Panc1 (cell line): ENCODE measurements at regions not wholly inside any gene's neighbourhood (a gene's known extent, or its start where the extent isn't known, plus 50 kb on each side); places are given as distances from the start of the nearest gene placed in this dataset.

Experiments used
- ATAC-seq: fragments of 200-7000 bp; cut with Tn5 transposase; 2 replicates; pipeline ENCODE4 v1.9.1; 2020; ENCODE audit warnings: mild to moderate bottlenecking, moderate library complexity
- BruUV-seq: library from RNA; stranded (reverse); fragments of 400-500 nt; replicated peaks from 2 replicates; lab custom pipeline; 2021; lab: Mats Ljungman, UMichigan
- CTCF ChIA-PET: fragments of 300-600 bp; sonication (Branson Sonifier 250); formaldehyde crosslinking; loops from one replicate; lab custom pipeline; 2022; ENCODE audit warnings: antibody characterized with exemption; lab: Charles Lee
- POLR2A ChIA-PET: fragments of 300-600 bp; sonication (Branson Sonifier 250); formaldehyde crosslinking; loops from one replicate; lab custom pipeline; 2022; ENCODE audit warnings: antibody characterized with exemption; lab: Charles Lee
- DNase-seq: peaks from one replicate; pipeline ENCODE4 v3.0.0-alpha.2; 2010; ENCODE audit warnings: low read depth, low spot score
- H3K27ac ChIP-seq: 2 replicates; pipeline ENCODE4 v1.5.1; 2011; ENCODE audit warnings: mild to moderate bottlenecking, low read length, inconsistent platforms
- H3K27me3 ChIP-seq: fragments of 200-500 bp; sonication (Bioruptor generic); 2 replicates; pipeline ENCODE4 v1.6.0; 2014; ENCODE audit warnings: low read length, inconsistent platforms; ENCODE audit not compliant: control insufficient read depth, insufficient read depth
- H3K36me3 ChIP-seq: fragments of 200-500 bp; sonication (Bioruptor generic); 2 replicates; pipeline ENCODE4 v1.5.1; 2014; ENCODE audit warnings: inconsistent platforms, mild to moderate bottlenecking, low read length, moderate library complexity; ENCODE audit not compliant: control insufficient read depth, insufficient read depth
- H3K4me1 ChIP-seq: 2 replicates; pipeline ENCODE4 v1.5.1; 2011; ENCODE audit warnings: inconsistent platforms, mild to moderate bottlenecking, low read length, moderate library complexity; ENCODE audit not compliant: control insufficient read depth, insufficient read depth
- H3K4me3 ChIP-seq, 2 experiments: 2 replicates each; pipeline ENCODE4 v1.5.1; 2011 to 2012; ENCODE audit warnings: low read depth in 2 of 2, low read length in 2 of 2, mild to moderate bottlenecking in 2 of 2, inconsistent platforms in 1 of 2, moderate library complexity in 1 of 2
- H3K9me3 ChIP-seq: fragments of 200-500 bp; sonication (Bioruptor generic); 2 replicates; pipeline ENCODE4 v1.5.1; 2014; ENCODE audit warnings: low read depth, mild to moderate bottlenecking, inconsistent platforms, low read length, moderate library complexity; ENCODE audit not compliant: control insufficient read depth, insufficient read depth
- CTCF ChIP-seq: fragments of 450-650 bp; IDR thresholded peaks from 2 replicates; pipeline ENCODE4 v1.5.1; 2017; ENCODE audit warnings: mild to moderate bottlenecking
- POLR2AphosphoS5 ChIP-seq: IDR thresholded peaks from 2 replicates; pipeline ENCODE4 v1.6.1; 2012; ENCODE audit warnings: mild to moderate bottlenecking, low read depth, low read length, moderate library complexity
- REST ChIP-seq, 2 experiments: IDR thresholded peaks; 2 replicates each; pipeline ENCODE4 v1.6.1; 2011 to 2012; ENCODE audit warnings: low read depth in 2 of 2, control low read depth in 1 of 2, low read length in 1 of 2, mild to moderate bottlenecking in 1 of 2, moderate library complexity in 1 of 2; ENCODE audit not compliant: insufficient read depth in 1 of 2
- SIN3A ChIP-seq: IDR thresholded peaks from 2 replicates; pipeline ENCODE4 v1.6.1; 2012; ENCODE audit warnings: low read depth, mild to moderate bottlenecking, low read length, moderate library complexity, borderline replicate concordance; ENCODE audit not compliant: insufficient read depth
- TCF7L2 ChIP-seq: IDR thresholded peaks from 2 replicates; pipeline ENCODE4 v1.6.1; 2011; ENCODE audit warnings: mild to moderate bottlenecking, low read depth, low read length, inconsistent platforms
- in situ Hi-C: cut with HindIII; loops from 2 replicates; pipeline ENCODE4 v1.10.0; 2016; ENCODE audit warnings: low sequenced_read_pairs, low pct_unique_long_range_greater_than_20kb
- intact Hi-C: fragments of 100-400 bp; cut with micrococcal nuclease; formaldehyde crosslinking; loops from one replicate; pipeline ENCODE4 v1.10.0; 2022; ENCODE audit not compliant: unreplicated experiment

GRCh38 chr14:99006276-99006675 lies 265.7 kb downstream of the BCL11B start:
- BruUV-seq, result no TSS peak
- CTCF ChIA-PET, result no interaction called here
- intact Hi-C loops (no loop called here), in situ Hi-C loops (no loop called here)
- ATAC-seq (no peak), DNase-seq (no peak)
- no peak overlapping the region for H3K27ac ChIP-seq
- POLR2A ChIA-PET, result no interaction called here
- no peak overlapping the region for H3K4me3 ChIP-seq
- H3K9me3 ChIP-seq, result no peaks in the 10 kb centered on the region
- H3K4me1 ChIP-seq, result no peaks in the 10 kb centered on the region
- H3K27me3 ChIP-seq, result no peaks in the 10 kb centered on the region
- no peaks in the 10 kb centered on the region for H3K36me3 ChIP-seq
- no peak for TF ChIP-seq CTCF
- TF ChIP-seq TCF7L2, result no peak
- no peak for TF ChIP-seq REST (IDR thresholded peaks at IDR 0.05; ENCODE audit: insufficient read depth in 1 of 2, low read depth in 2 of 2, low read length in 1 of 2)
- no peak for TF ChIP-seq POLR2AphosphoS5
- TF ChIP-seq SIN3A, result no peak

GRCh38 chr14:99007795-99008194 lies 264.2 kb downstream of the BCL11B start:
- no peak overlapping the region for H3K27ac ChIP-seq
- BruUV-seq, result no TSS peak
- H3K27me3 ChIP-seq, result no peaks in the 10 kb centered on the region
- no peak for TF ChIP-seq SIN3A
- TF ChIP-seq REST (IDR thresholded peaks at IDR 0.05; ENCODE audit: insufficient read depth in 1 of 2, low read depth in 2 of 2, low read length in 1 of 2), result no peak
- TF ChIP-seq POLR2AphosphoS5, result no peak
- TF ChIP-seq TCF7L2, result no peak
- no peak for TF ChIP-seq CTCF
- ChIA-PET POLR2A (no interaction called here), CTCF (no interaction called here)
- H3K4me3 ChIP-seq, result no peak overlapping the region
- H3K4me1 ChIP-seq, result no peaks in the 10 kb centered on the region
- intact Hi-C loops, result no loop called here
- H3K9me3 ChIP-seq, result no peaks in the 10 kb centered on the region
- ATAC-seq (no peak), DNase-seq (no peak)
- in situ Hi-C loops, result no loop called here
- no peaks in the 10 kb centered on the region for H3K36me3 ChIP-seq
